Uterus (tissue), 3 donors: ENCODE measurements at regions not wholly inside any gene's neighbourhood (a gene's known extent, or its start where the extent isn't known, plus 50 kb on each side); places are given as distances from the start of the nearest gene placed in this dataset.

Experiments used
- DNase-seq, 2 donors: peaks; one replicate each; pipeline ENCODE4 v3.0.0-alpha.2; 2019 to 2020
- H3K27ac ChIP-seq, 2 donors: fragments of 200-600 bp; sonication (generic); 1 replicate in 1 of 2; 2 replicates in 1 of 2; pipeline ENCODE4 v1.5.1; 2016 to 2018
- H3K27me3 ChIP-seq, 2 donors: fragments of 200-600 bp; sonication (generic); one replicate each; pipeline ENCODE4 v1.5.1; 2018 to 2019; ENCODE audit warnings: control low read depth in 1 of 2
- H3K36me3 ChIP-seq, 2 donors: fragments of 200-600 bp; sonication (generic); one replicate each; pipeline ENCODE4 v1.5.1; 2019; ENCODE audit warnings: control low read depth in 1 of 2
- H3K4me1 ChIP-seq, 2 donors: fragments of 200-600 bp; sonication (generic); one replicate each; pipeline ENCODE4 v1.5.1; 2018 to 2019; ENCODE audit warnings: control low read depth in 1 of 2
- H3K4me3 ChIP-seq, 2 donors: fragments of 200-600 bp; sonication (generic); 1 replicate in 1 of 2; 2 replicates in 1 of 2; pipeline ENCODE4 v1.5.1; 2018 to 2019; ENCODE audit warnings: mild to moderate bottlenecking in 1 of 2
- H3K9me3 ChIP-seq, 2 donors: fragments of 200-600 bp; sonication (generic); one replicate each; pipeline ENCODE4 v1.5.1; 2019; ENCODE audit warnings: control low read depth in 1 of 2
- POLR2A ChIP-seq, 2 donors: fragments of 450-650 bp; IDR thresholded peaks; one replicate each; pipeline ENCODE4 v1.6.1; 2016; ENCODE audit warnings: antibody characterized with exemption in 2 of 2, mild to moderate bottlenecking in 1 of 2, moderate library complexity in 1 of 2
- intact Hi-C: fragments of 100-400 bp; cut with DNase I; formaldehyde crosslinking; loops from one replicate; pipeline ENCODE4 v1.15.1; 2023; ENCODE audit warnings: low total_unique reads
- TF ChIP-seq, protein P1 (sequence below), 4 experiments: fragments of 200-600 bp in 2 of 4; fragments of 450-650 bp in 2 of 4; sonication (generic) in 2 of 4; IDR thresholded peaks; one replicate each; pipeline ENCODE4 v1.5.1; 2016 to 2019; ENCODE audit warnings: antibody characterized with exemption in 4 of 4, mild to moderate bottlenecking in 2 of 4, moderate library complexity in 1 of 4
- donor health status: DM: yes; HTN: yes; CAD: no.

DNA sequence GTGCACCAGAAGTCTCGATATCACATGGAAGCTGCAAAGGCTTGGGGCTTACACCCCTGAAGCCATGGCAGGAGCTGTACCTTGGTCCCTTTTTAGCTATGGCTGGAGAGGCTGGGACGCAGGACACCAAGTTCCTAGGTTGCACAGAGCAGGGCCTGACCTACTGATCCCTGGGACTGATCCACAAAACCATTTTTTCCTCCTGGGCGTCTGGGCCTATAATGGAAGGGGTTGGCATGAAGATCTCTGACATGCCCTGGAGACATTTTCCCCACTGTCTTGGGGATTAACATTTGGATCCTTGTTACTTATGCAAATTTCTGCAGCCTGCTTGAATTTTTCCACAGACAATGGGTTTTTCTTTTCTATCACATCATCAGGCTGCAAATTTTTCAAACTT lies 286.7 kb upstream of the PTPRD start:
- Histone ChIP-seq H3K36me3 (no peaks in the 10 kb centered on the region), H3K27ac (no peak overlapping the region), H3K4me1 (no peaks in the 10 kb centered on the region), H3K4me3 (no peak overlapping the region), H3K9me3 (no peaks in the 10 kb centered on the region), H3K27me3 (no peaks in the 10 kb centered on the region)
- no peak for TF ChIP-seq POLR2A (IDR thresholded peaks at IDR 0.05)
- TF ChIP-seq, protein P1, sequence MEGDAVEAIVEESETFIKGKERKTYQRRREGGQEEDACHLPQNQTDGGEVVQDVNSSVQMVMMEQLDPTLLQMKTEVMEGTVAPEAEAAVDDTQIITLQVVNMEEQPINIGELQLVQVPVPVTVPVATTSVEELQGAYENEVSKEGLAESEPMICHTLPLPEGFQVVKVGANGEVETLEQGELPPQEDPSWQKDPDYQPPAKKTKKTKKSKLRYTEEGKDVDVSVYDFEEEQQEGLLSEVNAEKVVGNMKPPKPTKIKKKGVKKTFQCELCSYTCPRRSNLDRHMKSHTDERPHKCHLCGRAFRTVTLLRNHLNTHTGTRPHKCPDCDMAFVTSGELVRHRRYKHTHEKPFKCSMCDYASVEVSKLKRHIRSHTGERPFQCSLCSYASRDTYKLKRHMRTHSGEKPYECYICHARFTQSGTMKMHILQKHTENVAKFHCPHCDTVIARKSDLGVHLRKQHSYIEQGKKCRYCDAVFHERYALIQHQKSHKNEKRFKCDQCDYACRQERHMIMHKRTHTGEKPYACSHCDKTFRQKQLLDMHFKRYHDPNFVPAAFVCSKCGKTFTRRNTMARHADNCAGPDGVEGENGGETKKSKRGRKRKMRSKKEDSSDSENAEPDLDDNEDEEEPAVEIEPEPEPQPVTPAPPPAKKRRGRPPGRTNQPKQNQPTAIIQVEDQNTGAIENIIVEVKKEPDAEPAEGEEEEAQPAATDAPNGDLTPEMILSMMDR (IDR thresholded peaks at IDR 0.05): no peak
- no peak for DNase-seq
- intact Hi-C loops: no loop called here

- TF ChIP-seq POLR2A (IDR thresholded peaks at IDR 0.05): no peak
- TF ChIP-seq, protein P1 (IDR thresholded peaks at IDR 0.05): no peak
- DNase-seq: no peak
These were observed 291.2 kb upstream of the PTPRD start for GRCh38 chr9:10903969-10904368.

DNA sequence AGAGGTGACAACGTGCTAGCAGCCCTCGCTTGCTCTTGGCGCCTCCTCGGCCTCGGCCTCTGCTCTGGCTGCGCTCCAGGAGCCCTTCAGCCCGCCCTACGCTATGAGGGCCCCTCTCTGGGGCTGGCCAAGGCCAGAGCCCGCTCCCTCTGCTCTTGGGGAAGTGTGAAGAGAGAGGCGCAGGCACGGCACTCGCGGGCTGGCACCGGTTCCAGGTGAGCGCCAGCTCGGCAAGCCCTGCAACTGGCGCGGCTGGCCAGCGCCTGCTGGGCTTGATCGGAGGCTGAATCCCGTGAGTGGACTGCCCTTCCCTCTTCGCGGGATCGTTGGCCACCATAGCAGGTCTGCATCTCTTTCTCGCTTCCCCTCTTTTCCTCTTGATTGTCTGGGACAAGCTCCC lies 298.0 kb upstream of the PTPRD start:
- no peaks in the 10 kb centered on the region for H3K4me1 ChIP-seq
- H3K4me3 ChIP-seq: no peak overlapping the region
- H3K27ac ChIP-seq: no peak overlapping the region
- intact Hi-C loops: no loop called here
- no peaks in the 10 kb centered on the region for H3K36me3 ChIP-seq
- no peak for DNase-seq
- TF ChIP-seq POLR2A (IDR thresholded peaks at IDR 0.05): no peak
- TF ChIP-seq, protein P1 (IDR thresholded peaks at IDR 0.05): no peak
- no peaks in the 10 kb centered on the region for H3K27me3 ChIP-seq
- H3K9me3 ChIP-seq: no peaks in the 10 kb centered on the region

More at GRCh38 chr9:10903969-10904368, 291.2 kb upstream of the PTPRD start:
- H3K4me1 ChIP-seq: no peaks in the 10 kb centered on the region
- H3K4me3 ChIP-seq: no peak overlapping the region
- H3K36me3 ChIP-seq: no peaks in the 10 kb centered on the region
- intact Hi-C loops: no loop called here
- no peaks in the 10 kb centered on the region for H3K9me3 ChIP-seq
- H3K27me3 ChIP-seq: no peaks in the 10 kb centered on the region
- no peak overlapping the region for H3K27ac ChIP-seq

DNA sequence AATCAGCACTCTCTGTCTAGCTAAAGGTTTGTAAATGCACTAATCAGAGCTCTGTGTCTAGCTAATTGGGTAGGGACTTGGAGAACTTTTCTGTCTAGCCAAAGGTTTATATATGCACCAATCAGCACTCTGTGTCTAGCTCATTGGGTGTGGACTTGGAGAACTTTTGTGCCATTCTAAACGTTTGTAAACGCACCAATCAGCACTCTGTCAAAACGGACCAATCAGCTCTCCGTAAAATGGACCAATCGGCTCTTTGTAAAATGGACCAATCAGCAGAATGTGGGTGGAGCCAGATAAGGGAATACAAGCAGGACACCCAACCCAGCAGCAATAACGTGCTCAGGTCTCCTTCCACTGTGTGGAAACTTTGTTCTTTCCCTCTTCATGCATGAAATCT lies 298.6 kb upstream of the PTPRD start:
- no peak overlapping the region for H3K4me3 ChIP-seq
- H3K9me3 ChIP-seq: no peaks in the 10 kb centered on the region
- no peaks in the 10 kb centered on the region for H3K27me3 ChIP-seq
- no peak overlapping the region for H3K27ac ChIP-seq
- DNase-seq: no peak
- TF ChIP-seq, protein P1 (IDR thresholded peaks at IDR 0.05): no peak
- no peak for TF ChIP-seq POLR2A (IDR thresholded peaks at IDR 0.05)
- intact Hi-C loops: no loop called here
- H3K36me3 ChIP-seq: no peaks in the 10 kb centered on the region
- no peaks in the 10 kb centered on the region for H3K4me1 ChIP-seq

DNA sequence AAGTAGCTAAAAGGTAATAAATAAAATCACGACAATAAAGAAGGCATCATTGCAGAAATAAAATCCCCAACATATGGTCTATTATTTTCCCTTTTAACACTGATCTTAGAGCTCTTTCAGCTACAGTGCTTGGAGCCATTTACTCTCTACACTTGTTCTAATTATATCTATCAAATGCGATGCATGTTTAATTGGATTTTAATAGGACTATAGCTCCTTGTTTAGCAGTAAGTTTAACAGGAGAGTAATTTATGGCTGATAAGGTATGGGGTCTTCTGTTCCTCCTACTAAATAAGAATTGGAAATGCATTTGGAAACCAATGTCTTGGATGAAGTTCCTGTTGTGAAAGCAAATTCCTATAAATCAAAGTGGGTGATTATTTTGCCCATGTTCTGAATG lies 304.2 kb upstream of the PTPRD start:
- Histone ChIP-seq H3K4me3 (no peak overlapping the region), H3K4me1 (no peaks in the 10 kb centered on the region), H3K27me3 (no peaks in the 10 kb centered on the region), H3K9me3 (no peaks in the 10 kb centered on the region), H3K36me3 (no peaks in the 10 kb centered on the region), H3K27ac (no peak overlapping the region)
- TF ChIP-seq, protein P1 (IDR thresholded peaks at IDR 0.05): no peak
- no peak for TF ChIP-seq POLR2A (IDR thresholded peaks at IDR 0.05)
- no peak for DNase-seq
- intact Hi-C loops: no loop called here
